DOHH2 (cell line): ENCODE measurements at regions not wholly inside any gene's neighbourhood (a gene's known extent, or its start where the extent isn't known, plus 50 kb on each side); places are given as distances from the start of the nearest gene placed in this dataset.

ENCODE experiments used
- H3F3A ChIP-seq: fragments of 200-600 bp; sonication (generic), shearing (Covaris generic); 2 replicates; pipeline ENCODE4 v1.6.0; 2016; ENCODE audit warnings: antibody characterized with exemption, mild to moderate bottlenecking; ENCODE audit not compliant: control insufficient read depth, insufficient read depth
- H3K27ac ChIP-seq: fragments of 200-600 bp; sonication (generic); 2 replicates; pipeline ENCODE4 v1.5.1; 2014; ENCODE audit warnings: low read depth, mild to moderate bottlenecking, low read length, moderate library complexity
- H3K27me3 ChIP-seq: fragments of 200-600 bp; sonication (generic); 2 replicates; pipeline ENCODE4 v1.6.1; 2014; ENCODE audit warnings: mild to moderate bottlenecking, low read length, mixed read lengths; ENCODE audit not compliant: control insufficient read depth
- H3K36me3 ChIP-seq: fragments of 200-600 bp; sonication (generic); 2 replicates; pipeline ENCODE4 v1.6.1; 2014; ENCODE audit warnings: mild to moderate bottlenecking, low read length, moderate library complexity, mixed read lengths; ENCODE audit not compliant: control insufficient read depth
- H3K4me1 ChIP-seq: fragments of 200-600 bp; sonication (generic); 2 replicates; pipeline ENCODE4 v1.6.1; 2014; ENCODE audit warnings: mild to moderate bottlenecking, low read length, mixed read lengths; ENCODE audit not compliant: control insufficient read depth
- H3K4me2 ChIP-seq: fragments of 200-600 bp; sonication (generic); 2 replicates; pipeline ENCODE4 v1.6.0; 2014; ENCODE audit warnings: mild to moderate bottlenecking, low read length, moderate library complexity
- H3K4me3 ChIP-seq: fragments of 200-600 bp; sonication (generic); 2 replicates; pipeline ENCODE4 v1.5.1; 2014; ENCODE audit warnings: mild to moderate bottlenecking, low read length, mixed read lengths
- H3K79me2 ChIP-seq: fragments of 200-600 bp; sonication (generic); 2 replicates; pipeline ENCODE4 v1.6.1; 2014; ENCODE audit warnings: mild to moderate bottlenecking, low read length, mixed read lengths; ENCODE audit not compliant: control insufficient read depth
- H3K9me2 ChIP-seq: fragments of 200-600 bp; sonication (generic); replicated peaks from 2 replicates; pipeline ENCODE4 v1.6.1; 2014; ENCODE audit warnings: mild to moderate bottlenecking, low read length, mixed read lengths; ENCODE audit not compliant: control insufficient read depth
- H3K9me3 ChIP-seq: fragments of 200-600 bp; sonication (generic); 2 replicates; pipeline ENCODE4 v1.6.1; 2014; ENCODE audit warnings: antibody characterized with exemption, low read length, mixed read lengths; ENCODE audit not compliant: control insufficient read depth, insufficient read depth
- H4K20me1 ChIP-seq: fragments of 200-600 bp; sonication (generic); 2 replicates; pipeline ENCODE4 v1.6.0; 2014; ENCODE audit warnings: low read depth, mild to moderate bottlenecking, antibody characterized with exemption, low read length, moderate library complexity; ENCODE audit not compliant: control insufficient read depth, insufficient read depth
- CTCF ChIP-seq: fragments of 200-600 bp; sonication (generic); IDR thresholded peaks from one replicate; pipeline ENCODE4 v1.5.1; 2014; ENCODE audit warnings: antibody characterized with exemption, mild to moderate bottlenecking, low read depth, low read length; ENCODE audit not compliant: poor library complexity, severe bottlenecking
- EZH2phosphoT487 ChIP-seq: fragments of 200-600 bp; sonication (generic); IDR thresholded peaks from 2 replicates; pipeline ENCODE4 v1.6.1; 2017; ENCODE audit warnings: borderline replicate concordance, mild to moderate bottlenecking, antibody characterized with exemption, low read length, moderate library complexity, mixed read lengths

DNA sequence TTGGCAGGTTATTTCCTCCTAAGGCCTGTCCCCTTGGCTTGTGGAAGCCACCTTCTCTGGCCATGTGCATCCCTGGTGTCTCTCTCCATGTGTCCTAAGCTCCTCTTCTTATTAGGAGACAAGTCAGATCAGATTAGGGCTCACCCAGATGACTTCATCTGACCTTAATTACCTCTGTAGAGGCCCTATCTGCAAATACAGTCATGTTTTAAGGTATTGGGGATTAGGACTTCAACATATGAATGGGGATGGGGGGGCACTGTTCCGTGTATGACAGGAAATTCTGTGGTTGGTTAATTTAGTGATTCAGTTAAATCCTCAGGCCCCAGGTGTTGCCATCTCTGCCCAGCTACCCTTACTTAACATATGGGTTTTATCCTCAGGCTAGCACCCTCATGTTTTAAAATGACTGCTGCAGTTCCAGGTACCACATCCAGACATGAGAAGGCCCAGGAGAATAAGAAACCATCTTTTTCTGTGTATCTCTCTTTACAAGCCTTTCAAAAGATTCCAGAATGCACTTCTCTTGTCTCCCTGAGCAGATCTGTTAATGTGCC, 51.9 kb upstream of the RAI14 start:
- Histone ChIP-seq H3F3A (no peaks in the 10 kb centered on the region), H3K27me3 (no peaks in the 10 kb centered on the region), H3K36me3 (no peaks in the 10 kb centered on the region), H4K20me1 (no peaks in the 10 kb centered on the region), H3K4me2 (no peak overlapping the region), H3K9me2 (no peaks in the 10 kb centered on the region), H3K4me1 (no peaks in the 10 kb centered on the region), H3K79me2 (no peaks in the 10 kb centered on the region), H3K4me3 (no peak overlapping the region), H3K27ac (no peak overlapping the region), H3K9me3 (no peaks in the 10 kb centered on the region)
- TF ChIP-seq CTCF: no peak
- no peak for TF ChIP-seq EZH2phosphoT487

- H3K27me3 ChIP-seq: no peaks in the 10 kb centered on the region
- H3K79me2 ChIP-seq: no peaks in the 10 kb centered on the region
- no peaks in the 10 kb centered on the region for H3K36me3 ChIP-seq
- no peaks in the 10 kb centered on the region for H4K20me1 ChIP-seq
- no peaks in the 10 kb centered on the region for H3K4me1 ChIP-seq
- H3K9me2 ChIP-seq: no peaks in the 10 kb centered on the region
- H3K9me3 ChIP-seq: no peaks in the 10 kb centered on the region
- H3K4me3 ChIP-seq: no peak overlapping the region
- no peaks in the 10 kb centered on the region for H3F3A ChIP-seq
- no peak overlapping the region for H3K4me2 ChIP-seq
- TF ChIP-seq CTCF (no peak), EZH2phosphoT487 (no peak)
- no peak overlapping the region for H3K27ac ChIP-seq
Observed at GRCh38 chr5:34606101-34606500, 50.0 kb upstream of the RAI14 start.
